Breast epithelium (tissue), 4 donors: ENCODE measurements at regions not wholly inside any gene's neighbourhood (a gene's known extent, or its start where the extent isn't known, plus 50 kb on each side); places are given as distances from the start of the nearest gene placed in this dataset.

ENCODE experiments used
- DNase-seq, 2 donors: peaks; one replicate each; pipeline ENCODE4 v3.0.0-alpha.2; 2019; ENCODE audit warnings: low spot score in 2 of 2
- H3K27ac ChIP-seq, 2 donors: fragments of 200-600 bp; sonication (generic) in 1 of 2; one replicate each; pipeline ENCODE4 v1.5.1; 2016 to 2019; ENCODE audit warnings: mild to moderate bottlenecking in 1 of 2
- H3K27me3 ChIP-seq, 2 donors: fragments of 200-600 bp; sonication (generic) in 1 of 2; one replicate each; pipeline versions ENCODE4 v1.5.1 to v1.6.0; 2017 to 2019; ENCODE audit warnings: control low read depth in 1 of 2, mild to moderate bottlenecking in 1 of 2
- H3K36me3 ChIP-seq: fragments of 200-600 bp; one replicate; pipeline ENCODE4 v1.5.1; 2019
- H3K4me1 ChIP-seq, 2 donors: fragments of 200-600 bp; sonication (generic); one replicate each; pipeline ENCODE4 v1.5.1; 2016 to 2019; ENCODE audit warnings: control low read depth in 1 of 2
- H3K4me3 ChIP-seq, 3 donors: fragments of 200-600 bp; sonication (generic); 1 replicate in 2 of 3; 2 replicates in 1 of 3; pipeline ENCODE4 v1.5.1; 2016 to 2019; ENCODE audit warnings: mild to moderate bottlenecking in 3 of 3, moderate library complexity in 2 of 3
- H3K9me3 ChIP-seq, 2 donors: fragments of 200-600 bp; sonication (generic) in 1 of 2; one replicate each; pipeline ENCODE4 v1.5.1; 2016 to 2019; ENCODE audit warnings: control low read depth in 1 of 2
- POLR2A ChIP-seq: fragments of 450-650 bp; IDR thresholded peaks from one replicate; pipeline ENCODE4 v1.6.1; 2016; ENCODE audit warnings: antibody characterized with exemption, mild to moderate bottlenecking, moderate library complexity
- POLR2AphosphoS5 ChIP-seq, 3 donors: sonication (generic); formaldehyde crosslinking; IDR thresholded peaks; one replicate each; pipeline ENCODE4 v1.6.1; 2017; ENCODE audit warnings: antibody characterized with exemption in 3 of 3
- intact Hi-C: fragments of 100-400 bp; cut with DNase I; formaldehyde crosslinking; loops from one replicate; pipeline ENCODE4 v1.15.1; 2023; ENCODE audit warnings: low total_unique reads
- TF ChIP-seq, protein P1 (sequence below), 3 donors: fragments of 450-650 bp; IDR thresholded peaks; one replicate each; pipeline ENCODE4 v1.5.1; 2016 to 2017; ENCODE audit warnings: antibody characterized with exemption in 3 of 3, mild to moderate bottlenecking in 3 of 3, moderate library complexity in 3 of 3

- intact Hi-C loops = no loop called here
- Histone ChIP-seq H3K27me3 (no peaks in the 10 kb centered on the region), H3K4me1 (no peaks in the 10 kb centered on the region), H3K9me3 (no peaks in the 10 kb centered on the region), H3K4me3 (no peak overlapping the region), H3K27ac (peak overlapping the region in 1 of 2 donors; percentile 30), H3K36me3 (no peaks in the 10 kb centered on the region)
- no peak for DNase-seq
- TF ChIP-seq POLR2A (no peak), POLR2AphosphoS5 (IDR thresholded peaks at IDR 0.05) (no peak)
- TF ChIP-seq, protein P1, sequence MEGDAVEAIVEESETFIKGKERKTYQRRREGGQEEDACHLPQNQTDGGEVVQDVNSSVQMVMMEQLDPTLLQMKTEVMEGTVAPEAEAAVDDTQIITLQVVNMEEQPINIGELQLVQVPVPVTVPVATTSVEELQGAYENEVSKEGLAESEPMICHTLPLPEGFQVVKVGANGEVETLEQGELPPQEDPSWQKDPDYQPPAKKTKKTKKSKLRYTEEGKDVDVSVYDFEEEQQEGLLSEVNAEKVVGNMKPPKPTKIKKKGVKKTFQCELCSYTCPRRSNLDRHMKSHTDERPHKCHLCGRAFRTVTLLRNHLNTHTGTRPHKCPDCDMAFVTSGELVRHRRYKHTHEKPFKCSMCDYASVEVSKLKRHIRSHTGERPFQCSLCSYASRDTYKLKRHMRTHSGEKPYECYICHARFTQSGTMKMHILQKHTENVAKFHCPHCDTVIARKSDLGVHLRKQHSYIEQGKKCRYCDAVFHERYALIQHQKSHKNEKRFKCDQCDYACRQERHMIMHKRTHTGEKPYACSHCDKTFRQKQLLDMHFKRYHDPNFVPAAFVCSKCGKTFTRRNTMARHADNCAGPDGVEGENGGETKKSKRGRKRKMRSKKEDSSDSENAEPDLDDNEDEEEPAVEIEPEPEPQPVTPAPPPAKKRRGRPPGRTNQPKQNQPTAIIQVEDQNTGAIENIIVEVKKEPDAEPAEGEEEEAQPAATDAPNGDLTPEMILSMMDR (IDR thresholded peaks at IDR 0.05) = no peak
Measured at GRCh38 chr10:84938117-84938905, 609.9 kb downstream of the CCSER2 start.

- intact Hi-C loops = no loop called here
- Histone ChIP-seq H3K4me1 (no peaks in the 10 kb centered on the region), H3K36me3 (no peaks in the 10 kb centered on the region), H3K9me3 (no peaks in the 10 kb centered on the region), H3K27me3 (no peaks in the 10 kb centered on the region), H3K27ac (no peak overlapping the region), H3K4me3 (no peak overlapping the region)
- no peak for TF ChIP-seq POLR2A
- TF ChIP-seq, protein P1 (IDR thresholded peaks at IDR 0.05) = no peak
- TF ChIP-seq POLR2AphosphoS5 (IDR thresholded peaks at IDR 0.05) = no peak
- DNase-seq = no peak
Measured at GRCh38 chr10:84943541-84943940, 615.2 kb downstream of the CCSER2 start.

- Histone ChIP-seq H3K27ac (no peak overlapping the region), H3K36me3 (no peaks in the 10 kb centered on the region), H3K4me1 (no peaks in the 10 kb centered on the region), H3K4me3 (no peak overlapping the region), H3K27me3 (no peaks in the 10 kb centered on the region), H3K9me3 (no peaks in the 10 kb centered on the region)
- no peak for DNase-seq
- intact Hi-C loops = no loop called here
- TF ChIP-seq, protein P1 (IDR thresholded peaks at IDR 0.05) = no peak
- TF ChIP-seq POLR2AphosphoS5 (IDR thresholded peaks at IDR 0.05) = no peak
- TF ChIP-seq POLR2A = no peak
Measured at GRCh38 chr10:84944187-84944586, 615.8 kb downstream of the CCSER2 start.

- Histone ChIP-seq H3K4me3 (no peak overlapping the region), H3K36me3 (no peaks in the 10 kb centered on the region), H3K27me3 (no peaks in the 10 kb centered on the region), H3K9me3 (no peaks in the 10 kb centered on the region), H3K27ac (no peak overlapping the region), H3K4me1 (no peaks in the 10 kb centered on the region)
- no peak for TF ChIP-seq POLR2A
- TF ChIP-seq POLR2AphosphoS5 (IDR thresholded peaks at IDR 0.05) = no peak
- TF ChIP-seq, protein P1 (IDR thresholded peaks at IDR 0.05) = no peak
- DNase-seq = no peak
- intact Hi-C loops = no loop called here
Measured at GRCh38 chr10:84945791-84946190, 617.4 kb downstream of the CCSER2 start.

DNA sequence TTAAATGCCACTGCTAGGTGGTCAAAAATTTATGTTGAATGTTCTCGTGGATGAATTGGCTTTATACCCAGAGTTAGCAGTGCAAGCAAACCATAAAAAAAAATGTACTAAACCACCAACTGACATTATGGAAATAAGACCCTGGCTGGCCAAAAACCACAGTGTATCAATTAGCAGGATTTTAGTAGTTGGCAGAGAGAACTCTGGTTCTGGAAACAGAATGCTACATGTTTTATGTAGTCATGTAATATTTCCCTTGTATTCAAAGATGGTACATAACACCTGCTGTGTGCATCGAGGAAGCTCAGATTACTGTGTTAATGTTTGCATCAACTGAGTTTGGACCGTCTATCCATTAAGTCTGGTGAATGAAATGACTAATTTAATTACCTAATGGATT lies 618.5 kb downstream of the CCSER2 start:
- no peaks in the 10 kb centered on the region for H3K27me3 ChIP-seq
- no peaks in the 10 kb centered on the region for H3K9me3 ChIP-seq
- DNase-seq = no peak
- no peaks in the 10 kb centered on the region for H3K36me3 ChIP-seq
- H3K27ac ChIP-seq = no peak overlapping the region
- H3K4me3 ChIP-seq = no peak overlapping the region
- H3K4me1 ChIP-seq = no peaks in the 10 kb centered on the region
- intact Hi-C loops = no loop called here
- no peak for TF ChIP-seq POLR2AphosphoS5 (IDR thresholded peaks at IDR 0.05)
- TF ChIP-seq POLR2A = no peak
- TF ChIP-seq, protein P1 (IDR thresholded peaks at IDR 0.05) = no peak
